ENCODE measurements at regions not wholly inside any gene's neighbourhood (a gene's known extent, or its start where the extent isn't known, plus 50 kb on each side); places are given as distances from the start of the nearest gene placed in this dataset.

DNA sequence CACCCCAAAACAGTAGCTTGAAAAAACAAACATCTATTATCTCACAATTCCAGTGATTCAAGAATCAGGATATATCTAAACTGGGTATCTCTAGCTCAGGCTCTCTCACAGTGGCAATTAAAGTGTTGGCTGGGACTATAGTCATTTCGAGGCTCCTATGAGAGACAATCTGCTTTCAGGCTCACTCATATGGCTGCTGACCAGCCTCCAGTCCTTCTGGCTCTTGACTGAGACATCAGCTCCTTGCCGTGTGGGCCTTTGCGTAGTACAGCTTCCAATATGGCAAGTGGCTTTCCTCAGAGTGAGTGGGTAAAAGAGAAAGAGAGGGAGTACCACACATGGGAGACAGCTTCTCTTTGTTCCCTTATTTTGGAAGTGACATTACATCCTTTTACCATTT, 327.2 kb downstream of the CENPW start (continued):
- TF ChIP-seq EGR1 (IDR thresholded peaks at IDR 0.05; ENCODE audit: low read depth) = no peak

DNA sequence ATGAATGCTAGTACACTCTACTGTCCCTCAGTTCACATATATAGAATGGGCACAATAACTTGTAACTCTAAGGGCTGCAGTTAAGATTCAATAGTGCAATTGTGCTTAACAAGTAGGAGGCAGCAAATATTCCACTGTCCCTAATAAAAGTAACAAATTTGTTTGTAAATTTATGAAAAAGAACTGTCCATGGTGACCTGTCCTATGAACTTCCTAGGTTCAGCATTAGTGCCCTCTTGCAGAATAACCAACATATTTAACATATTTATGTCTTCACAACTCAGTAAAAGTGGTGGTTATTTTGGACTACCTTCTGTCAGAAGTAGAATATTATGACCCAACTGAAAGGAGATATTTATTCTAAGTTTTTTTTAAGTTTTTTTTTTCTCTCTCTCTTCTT, 327.8 kb downstream of the CENPW start:
- Histone ChIP-seq H3K4me2 (ENCODE audit: low read length) (no peak overlapping the region), H3K27ac (ENCODE audit: low read depth, low read length) (no peak overlapping the region), H3K4me1 (ENCODE audit: control insufficient read depth in 1 of 2, insufficient read depth in 2 of 2, low read length in 2 of 2) (no peaks in the 10 kb centered on the region), H3K79me2 (ENCODE audit: insufficient read depth, low read length) (no peaks in the 10 kb centered on the region), H3K9me3 (ENCODE audit: control insufficient read depth in 1 of 2, insufficient read depth in 1 of 2, low read depth in 1 of 2, low read length in 2 of 2) (no peaks in the 10 kb centered on the region), H3K36me3 (ENCODE audit: control insufficient read depth in 1 of 2, insufficient read depth in 2 of 2, low read length in 2 of 2) (no peaks in the 10 kb centered on the region), H3K4me3 (replicated peaks in 1 of 2; ENCODE audit: low read depth in 1 of 2, low read length in 2 of 2) (no peak overlapping the region), H2AFZ (ENCODE audit: low read depth, low read length, poor library complexity, severe bottlenecking) (no peak overlapping the region), H3K27me3 (ENCODE audit: insufficient read depth, low read length) (no peaks in the 10 kb centered on the region), H3K9ac (ENCODE audit: low read length) (no peak overlapping the region), H3K9me2 (ENCODE audit: insufficient read depth) (no peaks in the 10 kb centered on the region), H4K20me1 (ENCODE audit: insufficient read depth) (no peaks in the 10 kb centered on the region)
- ChIA-PET RAD21 (ENCODE audit: low non-redundant PET in 1 of 2, low total read pairs in 2 of 2, uncharacterized antibody in 2 of 2, unreplicated experiment in 2 of 2) (no interaction called here), POLR2A (no interaction called here), CTCF (no interaction called here)
- BruUV-seq (replicated peaks) = no TSS peak
- intact Hi-C loops (cut with micrococcal nuclease) = no loop called here
- ATAC-seq (no peak), DNase-seq (ENCODE audit: low read depth, low spot score) (no peak)
- TF ChIP-seq RAD21 (IDR thresholded peaks at IDR 0.05; ENCODE audit: low read depth) (no peak), EZH2 (IDR thresholded peaks at IDR 0.05) (no peak), POLR2A (IDR thresholded peaks at IDR 0.05; ENCODE audit: borderline replicate concordance, extremely low read depth, insufficient read depth, insufficient read length) (no peak), TCF7L2 (IDR thresholded peaks at IDR 0.05; ENCODE audit: borderline replicate concordance, extremely low read depth, insufficient read depth, insufficient read length) (no peak), JUND (IDR thresholded peaks at IDR 0.05) (no peak), SRF (IDR thresholded peaks at IDR 0.05; ENCODE audit: low read depth) (no peak), EGR1 (IDR thresholded peaks at IDR 0.05; ENCODE audit: low read depth) (no peak), EZH2phosphoT487 (IDR thresholded peaks at IDR 0.05; ENCODE audit: borderline replicate concordance) (no peak), SIN3A (IDR thresholded peaks at IDR 0.05; ENCODE audit: low read depth) (no peak), ZFX (IDR thresholded peaks at IDR 0.05) (no peak), SP1 (IDR thresholded peaks at IDR 0.05; ENCODE audit: low read depth) (no peak), CBX3 (IDR thresholded peaks at IDR 0.05; ENCODE audit: low read depth) (no peak), YY1 (IDR thresholded peaks at IDR 0.05; ENCODE audit: extremely low read depth, insufficient replicate concordance, low read depth, low read length) (no peak), CEBPB (IDR thresholded peaks at IDR 0.05; ENCODE audit: low read depth) (no peak)
- TF ChIP-seq, protein P1, sequence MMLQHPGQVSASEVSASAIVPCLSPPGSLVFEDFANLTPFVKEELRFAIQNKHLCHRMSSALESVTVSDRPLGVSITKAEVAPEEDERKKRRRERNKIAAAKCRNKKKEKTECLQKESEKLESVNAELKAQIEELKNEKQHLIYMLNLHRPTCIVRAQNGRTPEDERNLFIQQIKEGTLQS (IDR thresholded peaks at IDR 0.05) = no peak
- TF ChIP-seq, protein P2, sequence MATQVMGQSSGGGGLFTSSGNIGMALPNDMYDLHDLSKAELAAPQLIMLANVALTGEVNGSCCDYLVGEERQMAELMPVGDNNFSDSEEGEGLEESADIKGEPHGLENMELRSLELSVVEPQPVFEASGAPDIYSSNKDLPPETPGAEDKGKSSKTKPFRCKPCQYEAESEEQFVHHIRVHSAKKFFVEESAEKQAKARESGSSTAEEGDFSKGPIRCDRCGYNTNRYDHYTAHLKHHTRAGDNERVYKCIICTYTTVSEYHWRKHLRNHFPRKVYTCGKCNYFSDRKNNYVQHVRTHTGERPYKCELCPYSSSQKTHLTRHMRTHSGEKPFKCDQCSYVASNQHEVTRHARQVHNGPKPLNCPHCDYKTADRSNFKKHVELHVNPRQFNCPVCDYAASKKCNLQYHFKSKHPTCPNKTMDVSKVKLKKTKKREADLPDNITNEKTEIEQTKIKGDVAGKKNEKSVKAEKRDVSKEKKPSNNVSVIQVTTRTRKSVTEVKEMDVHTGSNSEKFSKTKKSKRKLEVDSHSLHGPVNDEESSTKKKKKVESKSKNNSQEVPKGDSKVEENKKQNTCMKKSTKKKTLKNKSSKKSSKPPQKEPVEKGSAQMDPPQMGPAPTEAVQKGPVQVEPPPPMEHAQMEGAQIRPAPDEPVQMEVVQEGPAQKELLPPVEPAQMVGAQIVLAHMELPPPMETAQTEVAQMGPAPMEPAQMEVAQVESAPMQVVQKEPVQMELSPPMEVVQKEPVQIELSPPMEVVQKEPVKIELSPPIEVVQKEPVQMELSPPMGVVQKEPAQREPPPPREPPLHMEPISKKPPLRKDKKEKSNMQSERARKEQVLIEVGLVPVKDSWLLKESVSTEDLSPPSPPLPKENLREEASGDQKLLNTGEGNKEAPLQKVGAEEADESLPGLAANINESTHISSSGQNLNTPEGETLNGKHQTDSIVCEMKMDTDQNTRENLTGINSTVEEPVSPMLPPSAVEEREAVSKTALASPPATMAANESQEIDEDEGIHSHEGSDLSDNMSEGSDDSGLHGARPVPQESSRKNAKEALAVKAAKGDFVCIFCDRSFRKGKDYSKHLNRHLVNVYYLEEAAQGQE (IDR thresholded peaks at IDR 0.05; ENCODE audit: low read depth) = no peak
- TF ChIP-seq, protein P3, sequence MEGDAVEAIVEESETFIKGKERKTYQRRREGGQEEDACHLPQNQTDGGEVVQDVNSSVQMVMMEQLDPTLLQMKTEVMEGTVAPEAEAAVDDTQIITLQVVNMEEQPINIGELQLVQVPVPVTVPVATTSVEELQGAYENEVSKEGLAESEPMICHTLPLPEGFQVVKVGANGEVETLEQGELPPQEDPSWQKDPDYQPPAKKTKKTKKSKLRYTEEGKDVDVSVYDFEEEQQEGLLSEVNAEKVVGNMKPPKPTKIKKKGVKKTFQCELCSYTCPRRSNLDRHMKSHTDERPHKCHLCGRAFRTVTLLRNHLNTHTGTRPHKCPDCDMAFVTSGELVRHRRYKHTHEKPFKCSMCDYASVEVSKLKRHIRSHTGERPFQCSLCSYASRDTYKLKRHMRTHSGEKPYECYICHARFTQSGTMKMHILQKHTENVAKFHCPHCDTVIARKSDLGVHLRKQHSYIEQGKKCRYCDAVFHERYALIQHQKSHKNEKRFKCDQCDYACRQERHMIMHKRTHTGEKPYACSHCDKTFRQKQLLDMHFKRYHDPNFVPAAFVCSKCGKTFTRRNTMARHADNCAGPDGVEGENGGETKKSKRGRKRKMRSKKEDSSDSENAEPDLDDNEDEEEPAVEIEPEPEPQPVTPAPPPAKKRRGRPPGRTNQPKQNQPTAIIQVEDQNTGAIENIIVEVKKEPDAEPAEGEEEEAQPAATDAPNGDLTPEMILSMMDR (IDR thresholded peaks at IDR 0.05 in 2 of 3, conservative IDR thresholded peaks at IDR 0.05 in 1 of 3; ENCODE audit: borderline replicate concordance in 1 of 3, insufficient read depth in 1 of 3, low read depth in 2 of 3, low read length in 2 of 3) = no peak
- TF ChIP-seq, protein P4, sequence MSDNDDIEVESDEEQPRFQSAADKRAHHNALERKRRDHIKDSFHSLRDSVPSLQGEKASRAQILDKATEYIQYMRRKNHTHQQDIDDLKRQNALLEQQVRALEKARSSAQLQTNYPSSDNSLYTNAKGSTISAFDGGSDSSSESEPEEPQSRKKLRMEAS (IDR thresholded peaks at IDR 0.05) = no peak
- TF ChIP-seq, protein P5, sequence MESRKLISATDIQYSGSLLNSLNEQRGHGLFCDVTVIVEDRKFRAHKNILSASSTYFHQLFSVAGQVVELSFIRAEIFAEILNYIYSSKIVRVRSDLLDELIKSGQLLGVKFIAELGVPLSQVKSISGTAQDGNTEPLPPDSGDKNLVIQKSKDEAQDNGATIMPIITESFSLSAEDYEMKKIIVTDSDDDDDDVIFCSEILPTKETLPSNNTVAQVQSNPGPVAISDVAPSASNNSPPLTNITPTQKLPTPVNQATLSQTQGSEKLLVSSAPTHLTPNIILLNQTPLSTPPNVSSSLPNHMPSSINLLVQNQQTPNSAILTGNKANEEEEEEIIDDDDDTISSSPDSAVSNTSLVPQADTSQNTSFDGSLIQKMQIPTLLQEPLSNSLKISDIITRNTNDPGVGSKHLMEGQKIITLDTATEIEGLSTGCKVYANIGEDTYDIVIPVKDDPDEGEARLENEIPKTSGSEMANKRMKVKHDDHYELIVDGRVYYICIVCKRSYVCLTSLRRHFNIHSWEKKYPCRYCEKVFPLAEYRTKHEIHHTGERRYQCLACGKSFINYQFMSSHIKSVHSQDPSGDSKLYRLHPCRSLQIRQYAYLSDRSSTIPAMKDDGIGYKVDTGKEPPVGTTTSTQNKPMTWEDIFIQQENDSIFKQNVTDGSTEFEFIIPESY (IDR thresholded peaks at IDR 0.05; ENCODE audit: extremely low read depth, insufficient replicate concordance, low read length) = no peak
